ENCODE measurements at regions not wholly inside any gene's neighbourhood (a gene's known extent, or its start where the extent isn't known, plus 50 kb on each side); places are given as distances from the start of the nearest gene placed in this dataset.

- TF ChIP-seq CTCF (IDR thresholded peaks at IDR 0.05) = no peak
- no peak for TF ChIP-seq POLR2AphosphoS5 (IDR thresholded peaks at IDR 0.05)
- no peak for TF ChIP-seq EP300 (IDR thresholded peaks at IDR 0.05)
These were observed 145.1 kb upstream of the COL1A2 start for GRCh38 chr7:94249631-94250030.

Data from sigmoid colon (tissue), 4 donors.